ENCODE measurements at regions not wholly inside any gene's neighbourhood (a gene's known extent, or its start where the extent isn't known, plus 50 kb on each side); places are given as distances from the start of the nearest gene placed in this dataset.

GRCh38 chr2:71932037-71932779 lies 215.5 kb downstream of the CYP26B1 start:
- TF ChIP-seq TARDBP (IDR thresholded peaks at IDR 0.05): no peak
- no peak for TF ChIP-seq ARNT (IDR thresholded peaks at IDR 0.05)
- no peak for TF ChIP-seq FOXM1 (IDR thresholded peaks at IDR 0.05; ENCODE audit: borderline replicate concordance)
- no peak for TF ChIP-seq PKNOX1 (IDR thresholded peaks at IDR 0.05)
- no peak for TF ChIP-seq FOXK2 (IDR thresholded peaks at IDR 0.05)
- TF ChIP-seq HDGF (IDR thresholded peaks at IDR 0.05; ENCODE audit: borderline replicate concordance): no peak
- no peak for TF ChIP-seq SUZ12 (IDR thresholded peaks at IDR 0.05)
- no peak for TF ChIP-seq BHLHE40 (IDR thresholded peaks at IDR 0.05; ENCODE audit: borderline replicate concordance)
- no peak for TF ChIP-seq SP1 (IDR thresholded peaks at IDR 0.05)
- TF ChIP-seq CTBP1 (IDR thresholded peaks at IDR 0.05; ENCODE audit: borderline replicate concordance): no peak
- TF ChIP-seq ELF4 (IDR thresholded peaks at IDR 0.05): no peak

All from HEK293T (cell line).